Ishikawa (cell line): ENCODE measurements at regions not wholly inside any gene's neighbourhood (a gene's known extent, or its start where the extent isn't known, plus 50 kb on each side); places are given as distances from the start of the nearest gene placed in this dataset.

Experiments used
- CEBPB ChIP-seq: IDR thresholded peaks from 2 replicates; pipeline ENCODE4 v1.6.1; 2012
- CREB1 ChIP-seq: IDR thresholded peaks from 2 replicates; pipeline ENCODE4 v1.6.1; 2012; ENCODE audit warnings: low read depth
- EGR1 ChIP-seq: IDR thresholded peaks from 2 replicates; pipeline ENCODE4 v1.6.1; 2012
- EP300 ChIP-seq: IDR thresholded peaks from 2 replicates; pipeline ENCODE4 v1.6.1; 2012; ENCODE audit warnings: borderline replicate concordance
- FOXM1 ChIP-seq: IDR thresholded peaks from 2 replicates; pipeline ENCODE4 v1.6.1; 2012; ENCODE audit warnings: low read depth, borderline replicate concordance
- NFIC ChIP-seq: IDR thresholded peaks from 2 replicates; pipeline ENCODE4 v1.6.1; 2012
- RAD21 ChIP-seq: IDR thresholded peaks from 2 replicates; pipeline ENCODE4 v1.6.1; 2012; ENCODE audit warnings: low read depth
- REST ChIP-seq: IDR thresholded peaks from 2 replicates; pipeline ENCODE4 v1.6.1; 2012; ENCODE audit warnings: low read depth, mild to moderate bottlenecking
- TAF1 ChIP-seq: IDR thresholded peaks from 2 replicates; pipeline ENCODE4 v1.6.1; 2012; ENCODE audit warnings: low read depth, mild to moderate bottlenecking
- TCF12 ChIP-seq: IDR thresholded peaks from 2 replicates; pipeline ENCODE4 v1.6.1; 2012; ENCODE audit warnings: low read depth
- TEAD4 ChIP-seq: IDR thresholded peaks from 2 replicates; pipeline ENCODE4 v1.6.1; 2012
- USF1 ChIP-seq: IDR thresholded peaks from 2 replicates; pipeline ENCODE4 v1.6.1; 2012
- YY1 ChIP-seq: IDR thresholded peaks from 2 replicates; pipeline ENCODE4 v1.6.1; 2012; ENCODE audit warnings: low read depth
- ZBTB7A ChIP-seq: IDR thresholded peaks from 2 replicates; pipeline ENCODE4 v1.6.1; 2012; ENCODE audit warnings: low read depth
- TF ChIP-seq, protein P1 (sequence below): IDR thresholded peaks from 2 replicates; pipeline ENCODE4 v1.6.1; 2012

DNA sequence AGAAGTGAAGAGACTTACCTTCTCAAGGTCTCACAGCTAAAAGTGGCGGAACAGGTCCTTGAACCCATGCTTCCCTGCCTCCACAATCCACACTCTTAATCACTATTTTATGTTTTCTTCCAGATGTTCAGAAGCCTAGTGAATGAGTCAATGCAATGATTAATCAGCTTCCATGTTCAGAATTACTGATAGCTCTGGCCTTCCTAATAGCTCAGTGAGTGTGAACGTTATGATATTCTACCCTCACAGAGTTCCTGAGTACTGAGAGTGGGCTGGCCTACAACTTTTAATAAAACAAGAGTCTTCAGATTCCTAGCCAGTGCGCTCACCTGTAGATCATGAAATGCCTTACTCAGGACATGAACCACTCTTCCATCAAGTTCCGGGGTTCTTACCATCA, 443.0 kb upstream of the ADAMTS9 start:
- TF ChIP-seq, protein P1, sequence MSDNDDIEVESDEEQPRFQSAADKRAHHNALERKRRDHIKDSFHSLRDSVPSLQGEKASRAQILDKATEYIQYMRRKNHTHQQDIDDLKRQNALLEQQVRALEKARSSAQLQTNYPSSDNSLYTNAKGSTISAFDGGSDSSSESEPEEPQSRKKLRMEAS, result no peak
- TF ChIP-seq CEBPB (no peak), YY1 (no peak), TCF12 (no peak)

- TF ChIP-seq, protein P1, result no peak
- no peak for TF ChIP-seq TAF1
- TF ChIP-seq ZBTB7A, result no peak
- no peak for TF ChIP-seq RAD21
- no peak for TF ChIP-seq EGR1
- TF ChIP-seq CREB1, result no peak
- TF ChIP-seq USF1, result no peak
- no peak for TF ChIP-seq FOXM1
- TF ChIP-seq NFIC, result no peak
- no peak for TF ChIP-seq TEAD4
- TF ChIP-seq CEBPB, result no peak
- no peak for TF ChIP-seq YY1
- TF ChIP-seq EP300, result no peak
- TF ChIP-seq TCF12, result no peak
- TF ChIP-seq REST, result no peak
Observed at GRCh38 chr3:65128346-65128745, 440.5 kb upstream of the ADAMTS9 start.

- TF ChIP-seq EP300, result no peak
- no peak for TF ChIP-seq EGR1
- TF ChIP-seq YY1, result no peak
- no peak for TF ChIP-seq CREB1
- no peak for TF ChIP-seq TAF1
- TF ChIP-seq TCF12, result no peak
- TF ChIP-seq USF1, result no peak
- TF ChIP-seq CEBPB, result no peak
- TF ChIP-seq, protein P1, result no peak
- no peak for TF ChIP-seq ZBTB7A
- TF ChIP-seq RAD21, result no peak
- TF ChIP-seq FOXM1, result no peak
- no peak for TF ChIP-seq TEAD4
- no peak for TF ChIP-seq NFIC
- no peak for TF ChIP-seq REST
Observed at GRCh38 chr3:65126527-65127410, 439.0 kb upstream of the ADAMTS9 start.

DNA sequence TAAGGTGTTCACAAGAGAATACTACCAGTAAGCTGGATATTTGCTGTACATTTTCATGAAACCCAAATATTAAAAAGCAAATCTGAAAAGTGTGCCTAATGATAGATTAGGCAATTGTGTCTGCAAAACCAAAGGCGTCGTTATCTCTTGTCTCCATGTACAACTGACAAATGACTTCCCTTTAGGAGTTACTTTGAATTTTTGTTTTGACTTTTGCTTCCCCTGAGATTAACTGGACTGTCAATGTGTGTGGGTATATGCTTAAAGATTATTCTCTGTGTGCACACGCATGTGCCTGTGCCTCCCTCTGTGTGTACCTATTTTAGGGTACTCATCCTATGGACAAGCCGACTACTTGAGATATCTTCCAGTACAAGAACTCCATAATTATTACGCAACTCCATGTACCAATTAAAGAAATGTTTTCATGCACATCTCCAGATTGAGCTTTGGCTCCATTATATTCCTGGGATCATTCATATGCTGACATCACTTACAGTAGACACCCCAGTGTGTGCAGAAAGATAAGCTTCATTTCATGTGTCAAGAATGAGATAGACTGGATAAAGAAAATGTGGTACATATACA, 431.2 kb upstream of the ADAMTS9 start:
- TF ChIP-seq TEAD4, result no peak
- TF ChIP-seq CREB1, result no peak
- no peak for TF ChIP-seq FOXM1
- no peak for TF ChIP-seq USF1
- TF ChIP-seq NFIC, result no peak
- TF ChIP-seq ZBTB7A, result no peak
- TF ChIP-seq, protein P1, result no peak
- TF ChIP-seq REST, result no peak
- no peak for TF ChIP-seq EP300
- TF ChIP-seq EGR1, result no peak
- TF ChIP-seq TAF1, result no peak
- no peak for TF ChIP-seq YY1
- TF ChIP-seq RAD21, result no peak
